B cell (primary cell): ENCODE measurements at regions not wholly inside any gene's neighbourhood (a gene's known extent, or its start where the extent isn't known, plus 50 kb on each side); places are given as distances from the start of the nearest gene placed in this dataset.

Source experiments
- ATAC-seq: fragments of 200-7000 bp; cut with Tn5 transposase; one replicate; pipeline ENCODE4 v1.10.0; 2021; ENCODE audit warnings: low read depth, mild to moderate bottlenecking, moderate number of reproducible peaks, moderate library complexity
- CTCF ChIA-PET: fragments of 350-600 bp; sonication (Branson Sonifier 250); formaldehyde crosslinking; loops from one replicate; lab custom pipeline; 2021; ENCODE audit warnings: antibody characterized with exemption, inconsistent platforms; lab: Charles Lee
- POLR2A ChIA-PET: fragments of 350-600 bp; sonication (Branson Sonifier 250); formaldehyde crosslinking; loops from one replicate; lab custom pipeline; 2021; ENCODE audit warnings: antibody characterized with exemption; lab: Charles Lee
- DNase-seq: peaks from one replicate; pipeline ENCODE4 v3.0.0; 2013
- H2AFZ ChIP-seq: 2 replicates; pipeline ENCODE4 v1.6.1; 2012; ENCODE audit warnings: mild to moderate bottlenecking, low read depth, low read length; ENCODE audit not compliant: insufficient read depth, poor library complexity, severe bottlenecking
- H3K27ac ChIP-seq, 2 donors: 1 replicate in 1 of 2; 2 replicates in 1 of 2; pipeline ENCODE4 v1.5.1; 2012 to 2013; ENCODE audit warnings: low read length in 2 of 2, mild to moderate bottlenecking in 2 of 2, moderate library complexity in 1 of 2
- H3K27me3 ChIP-seq, 4 experiments: fragments of 200-600 bp in 1 of 4; sonication (generic) in 1 of 4; replicated peaks in 1 of 4; 1 replicate in 2 of 4; 2 replicates in 2 of 4; pipeline versions ENCODE4 v1.6.1 to v1.7.0; 2013 to 2016; ENCODE audit warnings: low read length in 3 of 4, mild to moderate bottlenecking in 2 of 4, mixed read lengths in 1 of 4, moderate library complexity in 1 of 4; ENCODE audit not compliant: insufficient read depth in 4 of 4, control insufficient read depth in 3 of 4; ENCODE audit errors: control extremely low read depth in 1 of 4
- H3K36me3 ChIP-seq, 2 experiments: replicated peaks in 1 of 2; 1 replicate in 1 of 2; 2 replicates in 1 of 2; pipeline versions ENCODE4 v1.6.1 to v1.7.1; 2013; ENCODE audit warnings: low read length in 1 of 2; ENCODE audit not compliant: insufficient read depth in 2 of 2, control insufficient read depth in 1 of 2; ENCODE audit errors: control extremely low read depth in 1 of 2, extremely low read depth in 1 of 2
- H3K4me1 ChIP-seq, 2 donors: fragments of 200-600 bp in 1 of 2; sonication (generic) in 1 of 2; 1 replicate in 1 of 2; 2 replicates in 1 of 2; pipeline versions ENCODE4 v1.5.1 to v1.6.1; 2013 to 2017; ENCODE audit warnings: low read length in 2 of 2; ENCODE audit not compliant: control insufficient read depth in 2 of 2, insufficient read depth in 2 of 2
- H3K4me2 ChIP-seq: replicated peaks from 2 replicates; pipeline ENCODE3; 2012; ENCODE audit warnings: mild to moderate bottlenecking, low read depth, low read length; ENCODE audit not compliant: poor library complexity, severe bottlenecking
- H3K4me3 ChIP-seq, 5 experiments: fragments of 200-600 bp in 1 of 5; sonication (generic) in 1 of 5; 1 replicate in 3 of 5; 2 replicates in 2 of 5; pipeline versions ENCODE4 v1.5.1 to v1.7.0; 2011 to 2016; ENCODE audit warnings: low read length in 4 of 5, mild to moderate bottlenecking in 4 of 5, low read depth in 2 of 5, control low read depth in 1 of 5, moderate library complexity in 1 of 5; ENCODE audit not compliant: insufficient read depth in 1 of 5; ENCODE audit errors: control extremely low read depth in 1 of 5, extremely low read depth in 1 of 5
- H3K79me2 ChIP-seq: fragments of 200-600 bp; sonication (generic); one replicate; pipeline ENCODE4 v1.6.0; 2016; ENCODE audit warnings: low read length; ENCODE audit not compliant: control insufficient read depth, insufficient read depth
- H3K9ac ChIP-seq: fragments of 200-600 bp; sonication (generic); 2 replicates; pipeline ENCODE4 v1.6.1; 2017; ENCODE audit warnings: mild to moderate bottlenecking, low read length, moderate library complexity
- H3K9me3 ChIP-seq, 3 donors: one replicate each; pipeline versions ENCODE4 v1.6.1 to v1.7.1; 2013; ENCODE audit warnings: low read length in 2 of 3; ENCODE audit not compliant: control insufficient read depth in 2 of 3, insufficient read depth in 1 of 3; ENCODE audit errors: control extremely low read depth in 1 of 3
- H4K20me1 ChIP-seq: 2 replicates; pipeline ENCODE4 v1.6.0; 2012; ENCODE audit warnings: mild to moderate bottlenecking, low read length; ENCODE audit not compliant: insufficient read depth, control insufficient read depth, poor library complexity, severe bottlenecking
- H3K27ac Mint-ChIP-seq: one replicate; pipeline ENCODE4 v1.8.0; 2021; ENCODE audit warnings: mixed read lengths
- H3K27me3 Mint-ChIP-seq: one replicate; pipeline ENCODE4 v1.8.0; 2021; ENCODE audit warnings: mixed read lengths
- H3K4me1 Mint-ChIP-seq: one replicate; pipeline ENCODE4 v1.8.0; 2021; ENCODE audit warnings: mixed read lengths
- H3K4me3 Mint-ChIP-seq: one replicate; pipeline ENCODE4 v1.8.0; 2021; ENCODE audit warnings: mixed read lengths
- H3K9me3 Mint-ChIP-seq: one replicate; pipeline ENCODE4 v1.8.0; 2022; ENCODE audit warnings: mixed read lengths; ENCODE audit not compliant: insufficient read depth
- EZH2 ChIP-seq: IDR thresholded peaks from 2 replicates; pipeline ENCODE4 v1.6.1; 2012; ENCODE audit warnings: borderline replicate concordance, low read depth, mild to moderate bottlenecking, moderate library complexity, low read length; ENCODE audit not compliant: insufficient read depth, poor library complexity, severe bottlenecking
- WGBS: methylation state at CpG from one replicate; pipeline ENCODE4 v1.1.5; 2013; ENCODE audit warnings: missing lambda C conversion rate; ENCODE audit not compliant: insufficient coverage; 5-methylcytosine and 5-hydroxymethylcytosine counted together
- intact Hi-C: fragments of 100-400 bp; cut with micrococcal nuclease; formaldehyde crosslinking; loops from one replicate; pipeline ENCODE4 v1.10.0; 2022
- TF ChIP-seq, protein P1 (sequence below): fragments of 200-600 bp; IDR thresholded peaks from one replicate; pipeline ENCODE4 v1.8.0; 2022; ENCODE audit warnings: antibody characterized with exemption, mild to moderate bottlenecking

DNA sequence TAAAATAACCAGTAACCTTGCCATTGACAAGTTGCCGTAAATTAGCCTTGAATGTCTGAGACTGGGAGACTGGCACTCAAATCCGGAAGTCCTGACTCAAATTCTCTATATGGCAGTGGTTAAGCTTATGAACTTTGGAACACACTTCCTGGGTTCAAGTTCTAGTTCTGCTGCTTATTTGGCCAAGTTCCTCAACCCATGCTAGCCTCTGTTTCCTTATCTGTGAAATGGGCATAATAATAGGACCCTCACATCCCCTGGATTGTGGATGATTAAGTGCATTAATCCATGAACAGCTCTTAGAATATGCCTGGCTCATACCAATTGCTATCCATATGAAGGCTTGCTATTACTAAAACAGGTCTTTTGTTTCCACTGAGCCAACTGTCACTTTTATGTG lies 311.5 kb downstream of the EDEM1 start:
- peaks cover 7 to 8% of the 10 kb centered on the region in 2 donors for H3K4me1 ChIP-seq
- Mint-ChIP-seq H3K4me1 (peaks cover 6% of the 10 kb centered on the region), H3K27ac (no peak overlapping the region), H3K9me3 (no peaks in the 10 kb centered on the region), H3K27me3 (peaks cover 4% of the 10 kb centered on the region), H3K4me3 (no peak overlapping the region)
- H3K27ac ChIP-seq: no peak overlapping the region
- WGBS: 80% methylated on average over 1 of the region's 2 CpGs
- no peak overlapping the region for H3K9ac ChIP-seq
- no peaks in the 10 kb centered on the region for H3K36me3 ChIP-seq
- no peaks in the 10 kb centered on the region for H3K9me3 ChIP-seq
- H2AFZ ChIP-seq: no peak overlapping the region
- intact Hi-C loops: no loop called here
- H3K79me2 ChIP-seq: no peaks in the 10 kb centered on the region
- ATAC-seq: no peak
- no peak overlapping the region for H3K4me3 ChIP-seq
- no peaks in the 10 kb centered on the region for H3K27me3 ChIP-seq
- DNase-seq: no peak
- POLR2A ChIA-PET: no interaction called here
- H4K20me1 ChIP-seq: no peaks in the 10 kb centered on the region
- CTCF ChIA-PET: no interaction called here
- TF ChIP-seq EZH2: no peak
- H3K4me2 ChIP-seq: no peak overlapping the region

DNA sequence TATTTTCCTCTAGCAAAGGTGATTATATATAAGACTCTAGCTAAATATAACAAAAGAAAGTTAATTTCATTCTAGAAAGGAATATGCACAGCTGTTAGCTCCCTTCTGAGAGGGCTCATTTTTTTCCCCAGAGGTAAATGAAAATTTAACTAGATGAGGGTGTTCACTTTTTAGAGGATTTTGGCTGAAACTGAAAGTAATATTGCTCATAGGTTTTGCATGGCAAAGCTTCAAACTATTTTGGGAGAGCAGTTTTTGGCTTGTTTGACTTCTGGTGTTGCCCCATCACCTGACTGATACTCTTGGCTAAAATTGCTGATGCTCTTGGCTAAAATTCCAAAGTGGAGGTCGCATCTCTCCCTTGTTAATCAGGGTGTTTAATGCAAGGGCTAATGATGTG lies 311.9 kb downstream of the EDEM1 start:
- intact Hi-C loops: no loop called here
- Histone ChIP-seq H3K79me2 (no peaks in the 10 kb centered on the region), H3K27ac (no peak overlapping the region), H3K9me3 (no peaks in the 10 kb centered on the region), H3K4me1 (peaks cover 7 to 8% of the 10 kb centered on the region in 2 donors), H3K4me2 (no peak overlapping the region), H3K4me3 (no peak overlapping the region), H4K20me1 (no peaks in the 10 kb centered on the region), H2AFZ (no peak overlapping the region), H3K36me3 (no peaks in the 10 kb centered on the region), H3K9ac (no peak overlapping the region), H3K27me3 (no peaks in the 10 kb centered on the region)
- no peak overlapping the region for H3K27ac Mint-ChIP-seq
- peaks cover 6% of the 10 kb centered on the region for H3K4me1 Mint-ChIP-seq
- H3K27me3 Mint-ChIP-seq: peaks cover 4% of the 10 kb centered on the region
- H3K4me3 Mint-ChIP-seq: no peak overlapping the region
- ATAC-seq: no peak
- TF ChIP-seq, protein P1, sequence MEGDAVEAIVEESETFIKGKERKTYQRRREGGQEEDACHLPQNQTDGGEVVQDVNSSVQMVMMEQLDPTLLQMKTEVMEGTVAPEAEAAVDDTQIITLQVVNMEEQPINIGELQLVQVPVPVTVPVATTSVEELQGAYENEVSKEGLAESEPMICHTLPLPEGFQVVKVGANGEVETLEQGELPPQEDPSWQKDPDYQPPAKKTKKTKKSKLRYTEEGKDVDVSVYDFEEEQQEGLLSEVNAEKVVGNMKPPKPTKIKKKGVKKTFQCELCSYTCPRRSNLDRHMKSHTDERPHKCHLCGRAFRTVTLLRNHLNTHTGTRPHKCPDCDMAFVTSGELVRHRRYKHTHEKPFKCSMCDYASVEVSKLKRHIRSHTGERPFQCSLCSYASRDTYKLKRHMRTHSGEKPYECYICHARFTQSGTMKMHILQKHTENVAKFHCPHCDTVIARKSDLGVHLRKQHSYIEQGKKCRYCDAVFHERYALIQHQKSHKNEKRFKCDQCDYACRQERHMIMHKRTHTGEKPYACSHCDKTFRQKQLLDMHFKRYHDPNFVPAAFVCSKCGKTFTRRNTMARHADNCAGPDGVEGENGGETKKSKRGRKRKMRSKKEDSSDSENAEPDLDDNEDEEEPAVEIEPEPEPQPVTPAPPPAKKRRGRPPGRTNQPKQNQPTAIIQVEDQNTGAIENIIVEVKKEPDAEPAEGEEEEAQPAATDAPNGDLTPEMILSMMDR: no peak
- no peak for TF ChIP-seq EZH2
- DNase-seq: no peak
- no CpG with 5 or more reads among the region's 1 CpG for whole genome bisulfite sequencing
- ChIA-PET POLR2A (no interaction called here), CTCF (no interaction called here)
- H3K9me3 Mint-ChIP-seq: no peaks in the 10 kb centered on the region
